NCI-H82 (cell line): ENCODE measurements at regions not wholly inside any gene's neighbourhood (a gene's known extent, or its start where the extent isn't known, plus 50 kb on each side); places are given as distances from the start of the nearest gene placed in this dataset.
"Not testable (repeated sequence)": the region's sequence is repeated elsewhere in the genome, so short reads cannot be mapped to it uniquely, and the experiment has no call there.

ENCODE experiments used
- DNase-seq: peaks from one replicate; lab custom pipeline; 2025; lab: John Stamatoyannopoulos, UW

DNA sequence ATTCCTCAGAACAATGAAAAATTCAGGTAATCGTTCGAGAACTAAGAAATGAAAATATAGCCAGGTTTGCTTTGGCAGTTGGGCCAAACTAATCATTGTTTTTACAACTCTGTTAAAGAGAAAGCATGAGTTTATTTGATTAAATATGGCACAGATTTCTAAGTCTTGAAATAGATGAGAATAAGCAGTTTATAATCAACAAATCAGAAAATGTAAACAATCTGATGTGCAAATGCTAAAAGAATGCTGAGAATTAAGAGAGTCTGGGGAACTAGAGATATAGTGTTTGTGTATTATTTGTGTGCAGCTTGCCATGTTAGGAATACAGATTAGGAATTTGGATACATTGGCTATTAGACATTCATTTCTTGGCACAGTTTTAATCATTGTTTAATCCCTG, 212.5 kb downstream of the TANC2 start:
- no peak for DNase-seq

- no peak for DNase-seq
Observed at GRCh38 chr17:63181856-63182255, 215.8 kb downstream of the TANC2 start.

DNA sequence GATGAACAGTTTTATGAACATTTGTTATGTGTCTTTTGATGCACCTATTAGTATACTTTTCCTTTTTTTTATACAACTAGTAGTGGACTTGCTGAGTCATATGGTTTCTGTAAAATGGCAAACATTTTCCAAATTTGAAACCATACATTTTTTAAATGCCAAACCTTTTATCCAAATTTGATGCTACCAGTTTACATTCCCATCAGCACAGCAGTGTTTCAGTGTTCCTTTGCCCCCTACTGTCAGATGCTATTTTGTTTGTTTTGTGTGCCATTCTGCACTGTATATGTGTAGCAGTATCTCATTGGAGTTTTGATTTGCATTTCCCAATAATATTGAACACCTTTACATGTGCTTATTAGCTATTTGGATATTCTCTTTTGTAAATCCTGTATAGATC, 219.4 kb downstream of the TANC2 start:
- no peak for DNase-seq

GRCh38 chr17:63189082-63189481, 223.0 kb downstream of the TANC2 start:
- no peak for DNase-seq

- no peak for DNase-seq
Observed at GRCh38 chr17:63189930-63190329, 223.9 kb downstream of the TANC2 start.

DNA sequence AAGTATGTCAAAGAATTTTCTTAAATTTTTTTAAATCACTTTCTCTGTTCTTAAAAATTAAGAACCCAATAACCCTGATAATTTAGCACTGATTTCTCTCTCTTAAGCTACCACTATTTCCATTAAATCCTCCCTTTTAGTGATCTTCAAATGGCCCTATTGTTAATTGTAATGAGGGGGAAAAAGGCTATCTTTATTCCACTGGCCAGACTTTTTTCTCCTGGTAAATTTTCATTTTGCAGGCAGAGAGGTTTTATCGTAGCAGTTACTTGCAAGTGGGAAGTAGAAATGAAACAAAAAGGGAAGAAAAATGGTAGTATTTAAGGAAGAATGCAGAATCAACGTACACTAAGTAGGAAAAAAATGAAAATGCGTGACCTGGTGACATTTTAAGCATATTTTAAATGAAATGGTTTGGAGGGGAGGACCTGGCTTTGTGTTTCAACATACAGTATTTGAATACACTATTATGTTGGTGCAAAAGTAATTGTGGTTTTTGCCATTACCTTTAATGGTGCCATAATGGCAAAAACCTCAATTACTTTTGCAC, 224.9 kb downstream of the TANC2 start:
- DNase-seq = no peak

GRCh38 chr17:63191610-63192009, 225.6 kb downstream of the TANC2 start:
- DNase-seq = no peak

DNA sequence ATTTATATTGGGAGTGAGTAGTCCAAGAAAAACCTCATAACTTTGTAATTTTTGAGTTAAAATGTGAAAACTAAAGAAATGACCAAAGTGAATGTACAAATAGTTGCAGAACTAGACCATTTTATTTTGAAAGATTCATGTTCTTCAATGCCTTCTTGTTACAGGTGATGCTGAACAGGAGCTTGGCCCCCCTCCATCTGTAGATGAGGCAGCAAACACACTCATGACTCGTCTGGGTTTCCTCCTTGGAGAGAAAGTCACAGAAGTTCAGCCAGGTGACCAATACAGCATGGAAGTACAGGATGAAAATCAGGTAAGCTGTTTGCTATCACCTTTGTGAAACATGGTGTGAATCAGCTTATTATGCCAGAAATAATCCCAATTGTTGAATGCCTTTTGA, 227.8 kb downstream of the TANC2 start:
- no peak for DNase-seq

- DNase-seq = no peak
Observed at GRCh38 chr17:63196772-63197335, 230.8 kb downstream of the TANC2 start.

DNA sequence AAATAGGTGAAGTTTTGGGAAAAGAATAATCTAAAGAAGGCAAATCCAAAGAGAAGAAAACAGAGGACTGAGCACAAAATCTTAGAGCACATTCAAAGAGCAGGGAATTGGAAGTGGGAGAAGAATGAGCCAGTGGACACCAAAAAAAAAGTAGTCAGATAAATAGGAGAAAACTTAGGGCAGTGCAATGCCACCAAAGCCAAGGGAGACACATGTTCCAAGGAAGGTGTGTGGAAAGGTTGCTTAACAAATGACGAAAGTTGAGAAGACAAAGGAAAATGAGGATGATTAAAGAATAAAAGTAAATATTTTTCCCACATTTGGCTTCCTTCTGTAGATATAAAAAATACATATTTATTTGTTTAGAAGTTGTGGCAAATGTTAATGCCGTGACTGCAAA, 237.6 kb downstream of the TANC2 start:
- DNase-seq = no peak

DNA sequence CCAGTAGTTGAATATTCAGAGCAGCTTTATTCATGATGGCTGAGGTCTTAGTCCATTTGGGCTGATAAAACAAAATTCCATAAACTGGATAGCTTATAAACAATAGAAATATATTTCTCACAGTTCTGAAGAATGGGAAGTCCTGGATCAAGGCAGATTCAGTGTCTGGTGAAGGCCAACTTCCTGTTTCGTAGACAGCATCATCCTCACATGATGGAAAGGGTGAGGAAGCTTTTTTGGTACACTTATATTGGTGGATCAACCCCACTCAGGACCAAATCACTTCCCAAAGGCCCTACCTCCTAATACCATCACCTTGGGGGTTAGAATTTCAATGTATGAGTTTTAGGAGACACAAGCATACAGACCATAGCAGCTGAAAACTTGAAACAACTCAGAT, 224.2 kb downstream of the CYB561 start:
- DNase-seq = no peak

DNA sequence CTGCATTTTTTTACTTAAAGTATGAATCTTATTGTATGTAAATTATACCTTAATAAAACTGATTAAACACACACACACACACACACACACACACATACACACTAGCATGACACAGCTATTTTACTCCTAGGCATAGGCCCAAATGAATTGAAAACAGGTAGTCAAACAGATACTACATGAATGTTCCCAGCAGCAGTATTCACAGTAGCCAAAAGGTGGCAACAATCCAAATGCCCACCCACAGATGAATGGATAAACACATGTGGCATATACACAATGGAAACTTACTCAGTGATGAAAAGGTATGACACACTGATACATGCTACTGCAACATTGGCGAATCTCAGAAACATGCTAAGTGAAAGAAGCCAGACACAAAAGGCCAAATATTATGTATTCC, 223.5 kb downstream of the CYB561 start:
- DNase-seq = no peak

DNA sequence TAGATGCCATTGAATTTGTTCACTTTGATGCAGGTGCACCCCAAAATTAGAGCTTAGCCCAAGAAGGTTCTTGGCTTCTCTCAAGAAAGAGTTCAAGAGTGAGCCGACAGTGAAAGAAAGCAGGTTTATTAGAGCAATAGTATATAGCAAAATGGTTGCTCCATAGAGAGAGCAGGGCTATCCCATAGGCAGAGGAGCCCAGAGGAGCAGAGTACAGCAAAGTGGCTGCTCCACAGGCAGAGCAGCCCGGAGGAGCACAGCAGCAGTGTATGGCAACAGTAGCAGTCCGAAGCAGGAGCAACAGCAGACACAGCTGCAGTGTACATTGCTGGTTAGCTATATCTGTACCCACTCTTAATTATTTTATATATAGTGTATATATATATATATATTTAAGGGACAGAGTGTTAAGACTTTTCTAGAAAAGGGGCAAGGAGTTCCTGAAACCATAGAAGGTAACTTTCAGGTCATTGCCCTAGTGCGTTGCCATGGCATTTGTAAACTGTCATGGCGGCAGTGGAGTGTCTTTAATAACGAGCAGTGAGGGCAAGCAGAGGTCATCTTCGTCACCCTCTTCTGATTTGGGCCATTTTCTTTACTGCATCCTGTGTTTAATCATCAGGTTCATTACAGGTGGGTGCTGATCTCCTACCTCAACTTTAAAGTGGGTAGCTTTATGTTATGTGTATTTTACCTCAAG, 222.7 kb downstream of the CYB561 start:
- no peak for DNase-seq

GRCh38 chr17:63224644-63225043, 221.5 kb downstream of the CYB561 start:
- no peak for DNase-seq

- DNase-seq = not testable (repeated sequence)
Observed at GRCh38 chr17:63226720-63227119, 219.4 kb downstream of the CYB561 start.

- DNase-seq = not testable (repeated sequence)
Observed at GRCh38 chr17:63231015-63231620, 215.0 kb downstream of the CYB561 start.

GRCh38 chr17:63232565-63233310, 213.4 kb downstream of the CYB561 start:
- no peak for DNase-seq

GRCh38 chr17:63240106-63240505, 206.0 kb downstream of the CYB561 start:
- no peak for DNase-seq

DNA sequence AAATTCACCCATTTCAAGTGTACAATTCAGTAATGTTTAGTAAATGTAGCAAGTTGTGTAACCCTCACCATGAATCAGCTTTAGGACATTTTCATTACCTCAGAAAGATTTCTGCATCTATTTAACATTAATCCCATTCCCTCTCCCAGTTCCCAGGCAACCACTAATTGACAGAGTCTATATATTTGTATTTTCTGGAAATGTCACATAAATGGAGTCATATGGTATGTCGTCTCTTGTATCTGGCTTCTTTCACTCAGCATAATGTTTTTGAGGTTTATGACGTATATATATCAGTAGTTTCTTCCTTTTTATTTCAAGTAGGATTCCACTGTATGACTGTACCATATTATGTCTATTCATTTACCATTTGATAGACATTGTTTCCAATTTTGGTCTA, 199.8 kb downstream of the CYB561 start:
- no peak for DNase-seq

- DNase-seq = no peak
Observed at GRCh38 chr17:63247706-63248105, 198.4 kb downstream of the CYB561 start.

GRCh38 chr17:63249256-63250004, 196.7 kb downstream of the CYB561 start:
- no peak for DNase-seq

- DNase-seq = no peak
Observed at GRCh38 chr17:63250830-63251229, 195.3 kb downstream of the CYB561 start.
